Pancreas (tissue), 10 donors: ENCODE measurements at regions not wholly inside any gene's neighbourhood (a gene's known extent, or its start where the extent isn't known, plus 50 kb on each side); places are given as distances from the start of the nearest gene placed in this dataset.

Source experiments
- ATAC-seq, 4 donors: fragments of 200-7000 bp; cut with Tn5 transposase; one replicate each; pipeline versions ENCODE4 v1.8.0 to v1.9.1; 2020; ENCODE audit warnings: mild to moderate bottlenecking in 4 of 4, moderate library complexity in 4 of 4
- DNase-seq, 6 donors: peaks; one replicate each; pipeline ENCODE4 v3.0.0-alpha.2; 2020
- FAIRE-seq: peaks from 2 replicates; lab custom pipeline; 2012; peaks lifted over from hg19 to GRCh38; lab: Jason Lieb, UNC
- H3K27ac ChIP-seq, 4 donors: fragments of 200-600 bp; sonication (generic); 1 replicate in 3 of 4; 2 replicates in 1 of 4; pipeline versions ENCODE4 v1.5.0 to v1.8.0; 2020
- H3K27me3 ChIP-seq, 4 donors: fragments of 200-600 bp; one replicate each; pipeline ENCODE4 v1.8.0; 2021
- H3K36me3 ChIP-seq, 3 donors: fragments of 200-600 bp; sonication (generic) in 1 of 3; one replicate each; pipeline versions ENCODE4 v1.5.0 to v1.8.0; 2020 to 2021
- H3K4me1 ChIP-seq, 3 donors: fragments of 200-600 bp; one replicate each; pipeline ENCODE4 v1.8.0; 2021
- H3K4me3 ChIP-seq, 4 donors: fragments of 200-600 bp; sonication (generic) in 2 of 4; one replicate each; pipeline versions ENCODE4 v1.5.0 to v1.8.0; 2020 to 2021
- H3K9me3 ChIP-seq, 4 donors: fragments of 200-600 bp; one replicate each; pipeline ENCODE4 v1.8.0; 2021
- WGBS, 2 donors: extraction: QIAGEN DNeasy Blood & Tissue Kit; methylation state at CpG; one replicate each; pipeline ENCODE4 v1.1.7; 2013; 5-methylcytosine and 5-hydroxymethylcytosine counted together
- intact Hi-C, 3 donors: fragments of 100-400 bp; cut with DNase I; formaldehyde crosslinking; loops; one replicate each; pipeline versions ENCODE4 v1.11.1 to v1.14.2; 2022
- TF ChIP-seq, protein P1 (sequence below), 4 donors: fragments of 200-600 bp; sonication (generic) in 3 of 4; IDR thresholded peaks; one replicate each; pipeline versions ENCODE4 v1.5.0 to v1.8.0; 2021; ENCODE audit warnings: antibody characterized with exemption in 4 of 4
- donor health status: healthy with polysubstance abuse.
- donor health status: DM: no; HTN: no; CAD: no; lungs with moderate emphysema.
- donor health status: DM: no; HTN: no; CAD: no.
- donor health status: control.
- donor health status: control.
- donor health status: Bipolar disorder and iron deficiency.
- donor health status: DM: yes; HTN: yes; CAD: no.
- donor health status: DM: no; HTN: no; CAD: no.
- donor health status: DM: no; HTN: no; CAD: no.
- donor health status: DM: yes; HTN: yes; CAD: no.

- DNase-seq: no peak
- no peak for ATAC-seq
- FAIRE-seq: no peak
- TF ChIP-seq, protein P1, sequence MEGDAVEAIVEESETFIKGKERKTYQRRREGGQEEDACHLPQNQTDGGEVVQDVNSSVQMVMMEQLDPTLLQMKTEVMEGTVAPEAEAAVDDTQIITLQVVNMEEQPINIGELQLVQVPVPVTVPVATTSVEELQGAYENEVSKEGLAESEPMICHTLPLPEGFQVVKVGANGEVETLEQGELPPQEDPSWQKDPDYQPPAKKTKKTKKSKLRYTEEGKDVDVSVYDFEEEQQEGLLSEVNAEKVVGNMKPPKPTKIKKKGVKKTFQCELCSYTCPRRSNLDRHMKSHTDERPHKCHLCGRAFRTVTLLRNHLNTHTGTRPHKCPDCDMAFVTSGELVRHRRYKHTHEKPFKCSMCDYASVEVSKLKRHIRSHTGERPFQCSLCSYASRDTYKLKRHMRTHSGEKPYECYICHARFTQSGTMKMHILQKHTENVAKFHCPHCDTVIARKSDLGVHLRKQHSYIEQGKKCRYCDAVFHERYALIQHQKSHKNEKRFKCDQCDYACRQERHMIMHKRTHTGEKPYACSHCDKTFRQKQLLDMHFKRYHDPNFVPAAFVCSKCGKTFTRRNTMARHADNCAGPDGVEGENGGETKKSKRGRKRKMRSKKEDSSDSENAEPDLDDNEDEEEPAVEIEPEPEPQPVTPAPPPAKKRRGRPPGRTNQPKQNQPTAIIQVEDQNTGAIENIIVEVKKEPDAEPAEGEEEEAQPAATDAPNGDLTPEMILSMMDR (IDR thresholded peaks at IDR 0.05): no peak
- Histone ChIP-seq H3K4me3 (no peak overlapping the region), H3K27me3 (no peaks in the 10 kb centered on the region), H3K27ac (no peak overlapping the region), H3K9me3 (no peaks in the 10 kb centered on the region), H3K4me1 (no peaks in the 10 kb centered on the region), H3K36me3 (no peaks in the 10 kb centered on the region)
- WGBS, 2 donors: 75 to 79% methylated on average over 4 of the region's 4 CpGs
- intact Hi-C loops: no loop called here
Observed at GRCh38 chr9:38278457-38278856, 114.0 kb upstream of the ALDH1B1 start.

DNA sequence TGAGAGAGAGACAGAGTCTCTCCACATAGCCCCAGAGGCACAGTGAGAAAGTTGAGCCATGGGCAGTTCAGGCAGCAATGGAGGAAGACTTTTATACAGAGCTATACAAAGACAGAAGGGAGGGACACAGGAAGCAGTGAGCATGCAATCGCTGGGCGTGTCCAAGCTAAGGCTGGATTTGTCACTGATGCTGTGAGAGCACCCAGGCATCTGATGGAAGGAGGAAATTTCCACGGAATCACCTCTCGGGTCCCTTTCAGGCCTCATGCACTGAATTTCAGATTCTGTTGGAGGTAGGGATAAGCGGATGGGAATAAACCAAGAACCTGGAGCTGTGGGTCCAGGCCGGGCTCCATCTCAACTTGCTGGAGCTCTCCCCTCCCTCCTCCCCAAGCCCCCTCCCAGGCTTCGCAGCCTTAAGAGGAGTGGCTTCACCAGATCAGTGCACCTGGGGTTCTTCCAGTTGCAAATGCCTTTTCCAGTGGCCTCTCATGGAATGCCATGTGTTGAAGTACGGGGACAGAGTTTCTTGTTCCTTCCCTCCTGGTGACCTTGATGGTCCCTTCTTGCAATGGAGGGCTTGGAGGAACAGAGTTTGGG is 114.8 kb upstream of the ALDH1B1 start:
- intact Hi-C loops: no loop called here
- no peaks in the 10 kb centered on the region for H3K4me1 ChIP-seq
- 95 to 96% methylated on average over 8 of the region's 8 CpGs for WGBS, 2 donors
- no peaks in the 10 kb centered on the region for H3K27me3 ChIP-seq
- ATAC-seq (no peak), FAIRE-seq (no peak), DNase-seq (no peak)
- TF ChIP-seq, protein P1 (IDR thresholded peaks at IDR 0.05): no peak
- no peaks in the 10 kb centered on the region for H3K36me3 ChIP-seq
- no peak overlapping the region for H3K27ac ChIP-seq
- no peak overlapping the region for H3K4me3 ChIP-seq
- H3K9me3 ChIP-seq: no peaks in the 10 kb centered on the region

- FAIRE-seq (no peak), DNase-seq (no peak), ATAC-seq (no peak)
- intact Hi-C loops: no loop called here
- Histone ChIP-seq H3K27me3 (no peaks in the 10 kb centered on the region), H3K4me1 (no peaks in the 10 kb centered on the region), H3K4me3 (no peak overlapping the region), H3K27ac (no peak overlapping the region), H3K36me3 (no peaks in the 10 kb centered on the region), H3K9me3 (no peaks in the 10 kb centered on the region)
- 84 to 87% methylated on average over 14 of the region's 14 CpGs for WGBS, 2 donors
- TF ChIP-seq, protein P1 (IDR thresholded peaks at IDR 0.05): no peak
Observed at GRCh38 chr9:38276771-38277439, 115.6 kb upstream of the ALDH1B1 start.

DNA sequence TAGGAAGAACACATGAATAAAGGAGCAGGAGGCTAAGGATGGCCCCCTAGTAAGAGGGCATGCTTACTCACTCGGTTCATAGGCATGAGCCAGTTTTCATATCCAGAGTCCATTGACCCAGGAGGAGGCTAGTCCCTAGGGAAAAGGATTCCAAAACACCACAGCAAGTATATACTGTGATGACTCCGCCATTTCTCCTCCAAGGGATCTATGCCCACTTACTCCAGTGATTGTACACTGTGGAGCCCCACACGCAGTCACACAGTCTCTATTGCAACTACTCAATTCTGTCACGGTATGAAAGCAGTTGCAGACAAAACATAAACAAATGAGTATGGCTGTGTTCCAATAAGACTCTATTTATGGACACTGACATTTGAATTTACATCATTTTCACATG is 117.7 kb upstream of the ALDH1B1 start:
- WGBS, 2 donors: 78 to 87% methylated on average over 4 of the region's 4 CpGs
- Histone ChIP-seq H3K27me3 (no peaks in the 10 kb centered on the region), H3K9me3 (no peaks in the 10 kb centered on the region), H3K27ac (no peak overlapping the region), H3K4me3 (no peak overlapping the region), H3K36me3 (no peaks in the 10 kb centered on the region), H3K4me1 (no peaks in the 10 kb centered on the region)
- intact Hi-C loops: no loop called here
- TF ChIP-seq, protein P1 (IDR thresholded peaks at IDR 0.05): no peak
- ATAC-seq (no peak), DNase-seq (no peak), FAIRE-seq (no peak)

- Histone ChIP-seq H3K4me3 (no peak overlapping the region), H3K4me1 (no peaks in the 10 kb centered on the region), H3K27me3 (no peaks in the 10 kb centered on the region), H3K27ac (no peak overlapping the region), H3K9me3 (no peaks in the 10 kb centered on the region), H3K36me3 (no peaks in the 10 kb centered on the region)
- intact Hi-C loops: no loop called here
- no peak for DNase-seq
- ATAC-seq: no peak
- TF ChIP-seq, protein P1 (IDR thresholded peaks at IDR 0.05): no peak
- FAIRE-seq: no peak
- WGBS, 2 donors: 14 to 45% methylated on average over 1 of the region's 1 CpG
Observed at GRCh38 chr9:38272710-38273109, 119.8 kb upstream of the ALDH1B1 start.
